ENCODE measurements at regions not wholly inside any gene's neighbourhood (a gene's known extent, or its start where the extent isn't known, plus 50 kb on each side); places are given as distances from the start of the nearest gene placed in this dataset.

DNA sequence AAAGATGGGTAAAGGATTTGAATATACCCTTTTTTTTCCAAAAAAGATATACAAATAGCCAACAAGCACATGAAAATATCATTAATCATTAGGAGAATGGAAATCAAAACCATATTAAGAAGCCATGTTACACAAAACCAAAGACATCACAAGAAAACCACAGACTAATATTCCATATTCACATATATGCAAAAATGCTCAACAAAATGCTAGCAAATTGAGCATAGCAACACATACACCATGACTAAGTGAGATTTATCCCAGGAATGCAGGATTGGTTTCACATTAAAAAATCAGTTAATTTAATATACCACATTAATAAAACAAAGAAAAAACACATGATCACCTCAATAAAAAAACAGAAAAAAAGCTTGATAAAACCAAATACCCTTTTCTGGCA is 84.7 kb upstream of the LMNTD1 start:
- TF ChIP-seq, protein P1, sequence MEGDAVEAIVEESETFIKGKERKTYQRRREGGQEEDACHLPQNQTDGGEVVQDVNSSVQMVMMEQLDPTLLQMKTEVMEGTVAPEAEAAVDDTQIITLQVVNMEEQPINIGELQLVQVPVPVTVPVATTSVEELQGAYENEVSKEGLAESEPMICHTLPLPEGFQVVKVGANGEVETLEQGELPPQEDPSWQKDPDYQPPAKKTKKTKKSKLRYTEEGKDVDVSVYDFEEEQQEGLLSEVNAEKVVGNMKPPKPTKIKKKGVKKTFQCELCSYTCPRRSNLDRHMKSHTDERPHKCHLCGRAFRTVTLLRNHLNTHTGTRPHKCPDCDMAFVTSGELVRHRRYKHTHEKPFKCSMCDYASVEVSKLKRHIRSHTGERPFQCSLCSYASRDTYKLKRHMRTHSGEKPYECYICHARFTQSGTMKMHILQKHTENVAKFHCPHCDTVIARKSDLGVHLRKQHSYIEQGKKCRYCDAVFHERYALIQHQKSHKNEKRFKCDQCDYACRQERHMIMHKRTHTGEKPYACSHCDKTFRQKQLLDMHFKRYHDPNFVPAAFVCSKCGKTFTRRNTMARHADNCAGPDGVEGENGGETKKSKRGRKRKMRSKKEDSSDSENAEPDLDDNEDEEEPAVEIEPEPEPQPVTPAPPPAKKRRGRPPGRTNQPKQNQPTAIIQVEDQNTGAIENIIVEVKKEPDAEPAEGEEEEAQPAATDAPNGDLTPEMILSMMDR (conservative IDR thresholded peaks at IDR 0.05), result no peak
- TF ChIP-seq ZFX (IDR thresholded peaks at IDR 0.05), result no peak

Data from C4-2B (cell line).